Vagina (tissue), 2 donors: ENCODE measurements at regions not wholly inside any gene's neighbourhood (a gene's known extent, or its start where the extent isn't known, plus 50 kb on each side); places are given as distances from the start of the nearest gene placed in this dataset.

Experiments
- DNase-seq, 2 donors: peaks; one replicate each; pipeline ENCODE4 v3.0.0-alpha.2; 2017; ENCODE audit errors: extremely low spot score in 2 of 2
- H3K27ac ChIP-seq: fragments of 200-600 bp; sonication (generic); one replicate; pipeline ENCODE4 v1.5.1; 2019
- H3K27me3 ChIP-seq: fragments of 200-600 bp; sonication (generic); one replicate; pipeline ENCODE4 v1.5.1; 2019
- H3K36me3 ChIP-seq, 2 donors: fragments of 200-600 bp; sonication (generic); one replicate each; pipeline ENCODE4 v1.5.1; 2017 to 2019
- H3K4me1 ChIP-seq: fragments of 200-600 bp; sonication (generic); one replicate; pipeline ENCODE4 v1.5.1; 2019
- H3K4me3 ChIP-seq, 2 donors: fragments of 200-600 bp; sonication (generic); 1 replicate in 1 of 2; 2 replicates in 1 of 2; pipeline ENCODE4 v1.5.1; 2016 to 2019
- H3K9me3 ChIP-seq: fragments of 200-600 bp; sonication (generic); one replicate; pipeline ENCODE4 v1.5.1; 2019
- POLR2A ChIP-seq, 2 donors: fragments of 450-650 bp; IDR thresholded peaks; one replicate each; pipeline ENCODE4 v1.6.1; 2017; ENCODE audit warnings: antibody characterized with exemption in 2 of 2, mild to moderate bottlenecking in 2 of 2, moderate library complexity in 2 of 2
- POLR2AphosphoS5 ChIP-seq, 2 donors: sonication (generic); formaldehyde crosslinking; IDR thresholded peaks; one replicate each; pipeline ENCODE4 v1.9.0; 2017; ENCODE audit warnings: antibody characterized with exemption in 2 of 2, mild to moderate bottlenecking in 2 of 2, low read depth in 1 of 2; ENCODE audit not compliant: insufficient read depth in 1 of 2
- intact Hi-C: fragments of 100-400 bp; cut with DNase I; formaldehyde crosslinking; loops from one replicate; pipeline ENCODE4 v1.15.1; 2023
- TF ChIP-seq, protein P1 (sequence below), 3 experiments: fragments of 450-650 bp in 2 of 3; fragments of 200-600 bp in 1 of 3; sonication (generic) in 1 of 3; IDR thresholded peaks; one replicate each; pipeline ENCODE4 v1.5.1; 2017 to 2019; ENCODE audit warnings: antibody characterized with exemption in 3 of 3, mild to moderate bottlenecking in 2 of 3, moderate library complexity in 2 of 3

DNA sequence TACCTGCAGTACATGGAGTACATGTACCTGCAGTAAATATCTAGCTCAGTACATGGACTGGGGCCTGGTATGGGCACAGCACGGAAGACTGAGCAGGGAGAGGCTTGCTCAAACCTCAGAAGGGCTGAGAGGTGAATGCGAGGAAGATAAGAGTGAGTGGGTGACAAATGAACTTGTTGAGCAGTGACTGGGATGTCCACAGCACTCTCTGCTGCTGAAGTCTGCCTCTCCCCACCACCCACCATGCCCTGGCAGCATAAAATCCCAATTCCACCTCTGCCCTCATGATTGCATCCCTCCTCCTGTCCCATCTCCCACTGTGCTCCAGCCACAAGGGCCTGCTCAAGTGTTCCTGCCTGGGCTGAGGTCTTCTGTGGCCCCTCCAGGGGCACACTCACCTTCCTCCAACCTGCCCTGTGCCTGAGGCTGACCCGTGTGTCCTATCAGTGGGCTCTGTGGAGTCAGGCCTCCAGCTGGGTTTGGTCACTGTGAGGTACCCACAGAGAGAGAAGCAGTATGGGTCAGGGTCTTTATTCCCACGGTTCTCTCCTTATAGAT lies 114.2 kb downstream of the FOXD2 start:
- Histone ChIP-seq H3K4me1 (no peaks in the 10 kb centered on the region), H3K27ac (no peak overlapping the region), H3K27me3 (no peaks in the 10 kb centered on the region), H3K4me3 (no peak overlapping the region), H3K36me3 (no peaks in the 10 kb centered on the region), H3K9me3 (no peaks in the 10 kb centered on the region)
- intact Hi-C loops: no loop called here
- TF ChIP-seq, protein P1, sequence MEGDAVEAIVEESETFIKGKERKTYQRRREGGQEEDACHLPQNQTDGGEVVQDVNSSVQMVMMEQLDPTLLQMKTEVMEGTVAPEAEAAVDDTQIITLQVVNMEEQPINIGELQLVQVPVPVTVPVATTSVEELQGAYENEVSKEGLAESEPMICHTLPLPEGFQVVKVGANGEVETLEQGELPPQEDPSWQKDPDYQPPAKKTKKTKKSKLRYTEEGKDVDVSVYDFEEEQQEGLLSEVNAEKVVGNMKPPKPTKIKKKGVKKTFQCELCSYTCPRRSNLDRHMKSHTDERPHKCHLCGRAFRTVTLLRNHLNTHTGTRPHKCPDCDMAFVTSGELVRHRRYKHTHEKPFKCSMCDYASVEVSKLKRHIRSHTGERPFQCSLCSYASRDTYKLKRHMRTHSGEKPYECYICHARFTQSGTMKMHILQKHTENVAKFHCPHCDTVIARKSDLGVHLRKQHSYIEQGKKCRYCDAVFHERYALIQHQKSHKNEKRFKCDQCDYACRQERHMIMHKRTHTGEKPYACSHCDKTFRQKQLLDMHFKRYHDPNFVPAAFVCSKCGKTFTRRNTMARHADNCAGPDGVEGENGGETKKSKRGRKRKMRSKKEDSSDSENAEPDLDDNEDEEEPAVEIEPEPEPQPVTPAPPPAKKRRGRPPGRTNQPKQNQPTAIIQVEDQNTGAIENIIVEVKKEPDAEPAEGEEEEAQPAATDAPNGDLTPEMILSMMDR (IDR thresholded peaks at IDR 0.05): no peak
- no peak for TF ChIP-seq POLR2A (IDR thresholded peaks at IDR 0.05)
- no peak for TF ChIP-seq POLR2AphosphoS5 (IDR thresholded peaks at IDR 0.05; ENCODE audit: insufficient read depth in 1 of 2, low read depth in 1 of 2)
- no peak for DNase-seq

DNA sequence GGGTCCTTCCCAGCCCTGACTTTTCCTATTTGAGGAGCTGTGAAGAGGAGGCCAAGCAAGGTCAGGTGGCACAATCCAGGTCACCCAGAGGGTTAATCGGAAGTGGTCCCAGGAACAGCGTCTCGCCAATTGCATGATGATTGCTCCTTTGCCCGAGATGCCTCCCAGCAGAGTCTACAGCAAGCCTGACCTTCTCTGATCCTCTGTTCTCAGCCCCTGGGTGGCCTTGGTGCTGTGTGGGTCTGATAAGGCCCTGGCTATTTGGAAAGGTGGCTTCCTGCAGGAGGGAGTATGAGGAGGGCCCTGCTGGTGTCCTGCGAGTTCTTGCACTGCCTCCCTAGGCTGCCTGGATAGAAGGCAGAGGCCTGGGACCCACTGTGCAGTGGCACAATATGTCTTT lies 116.2 kb downstream of the FOXD2 start:
- Histone ChIP-seq H3K9me3 (no peaks in the 10 kb centered on the region), H3K4me1 (peaks cover 4% of the 10 kb centered on the region), H3K36me3 (no peaks in the 10 kb centered on the region), H3K27me3 (no peaks in the 10 kb centered on the region), H3K27ac (no peak overlapping the region), H3K4me3 (no peak overlapping the region)
- TF ChIP-seq POLR2AphosphoS5 (IDR thresholded peaks at IDR 0.05; ENCODE audit: insufficient read depth in 1 of 2, low read depth in 1 of 2) (no peak), POLR2A (IDR thresholded peaks at IDR 0.05) (no peak)
- TF ChIP-seq, protein P1 (IDR thresholded peaks at IDR 0.05): no peak
- intact Hi-C loops: no loop called here
- DNase-seq: no peak

DNA sequence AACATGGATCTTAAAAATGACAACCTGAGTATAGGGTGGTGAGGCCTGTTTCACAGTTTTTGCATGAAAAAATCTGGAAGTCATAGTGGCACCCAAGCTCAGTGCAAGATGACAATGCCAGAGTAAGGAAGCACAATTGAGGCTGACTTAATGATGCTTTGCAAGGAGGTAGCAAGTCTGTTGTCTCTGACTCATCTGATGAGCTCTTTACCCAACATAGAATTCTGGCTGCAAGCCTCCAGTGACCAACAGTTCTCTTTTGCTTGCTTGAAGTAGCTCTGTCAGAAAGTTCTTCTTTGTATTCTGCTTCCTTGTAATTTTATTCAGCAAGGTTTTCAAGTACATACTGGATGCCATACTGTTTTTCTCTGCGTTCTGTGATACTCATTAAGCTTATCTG lies 117.1 kb downstream of the FOXD2 start:
- H3K27me3 ChIP-seq: no peaks in the 10 kb centered on the region
- TF ChIP-seq POLR2A (IDR thresholded peaks at IDR 0.05) (no peak), POLR2AphosphoS5 (IDR thresholded peaks at IDR 0.05; ENCODE audit: insufficient read depth in 1 of 2, low read depth in 1 of 2) (no peak)
- TF ChIP-seq, protein P1 (IDR thresholded peaks at IDR 0.05): no peak
- H3K4me1 ChIP-seq: peaks cover 5% of the 10 kb centered on the region
- H3K36me3 ChIP-seq: no peaks in the 10 kb centered on the region
- intact Hi-C loops: no loop called here
- no peaks in the 10 kb centered on the region for H3K9me3 ChIP-seq
- DNase-seq: no peak
- no peak overlapping the region for H3K27ac ChIP-seq
- no peak overlapping the region for H3K4me3 ChIP-seq

DNA sequence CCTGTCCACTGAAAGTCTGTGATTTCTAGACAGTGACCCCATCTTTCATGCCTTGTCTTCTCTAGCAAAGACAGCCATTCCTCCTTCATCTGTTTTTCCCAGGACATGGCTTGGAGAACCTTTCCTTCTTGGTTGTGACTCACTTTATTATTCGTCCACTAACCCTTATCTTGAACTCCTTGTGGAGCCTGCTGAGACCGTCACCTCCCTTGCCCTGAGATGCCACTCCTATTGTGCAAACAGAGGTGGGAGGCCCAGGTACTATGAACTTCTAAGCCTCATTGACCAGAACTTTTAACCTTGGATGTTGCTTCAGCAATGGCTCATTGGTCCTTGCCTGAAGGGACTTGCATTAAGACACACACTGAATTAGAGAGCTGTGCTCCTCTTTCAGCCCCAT lies 117.5 kb downstream of the FOXD2 start:
- TF ChIP-seq POLR2AphosphoS5 (IDR thresholded peaks at IDR 0.05; ENCODE audit: insufficient read depth in 1 of 2, low read depth in 1 of 2): no peak
- TF ChIP-seq, protein P1 (IDR thresholded peaks at IDR 0.05): no peak
- TF ChIP-seq POLR2A (IDR thresholded peaks at IDR 0.05): no peak
- Histone ChIP-seq H3K27ac (no peak overlapping the region), H3K4me1 (peaks cover 5% of the 10 kb centered on the region), H3K36me3 (no peaks in the 10 kb centered on the region), H3K9me3 (no peaks in the 10 kb centered on the region), H3K27me3 (no peaks in the 10 kb centered on the region), H3K4me3 (no peak overlapping the region)
- intact Hi-C loops: no loop called here
- DNase-seq: no peak

DNA sequence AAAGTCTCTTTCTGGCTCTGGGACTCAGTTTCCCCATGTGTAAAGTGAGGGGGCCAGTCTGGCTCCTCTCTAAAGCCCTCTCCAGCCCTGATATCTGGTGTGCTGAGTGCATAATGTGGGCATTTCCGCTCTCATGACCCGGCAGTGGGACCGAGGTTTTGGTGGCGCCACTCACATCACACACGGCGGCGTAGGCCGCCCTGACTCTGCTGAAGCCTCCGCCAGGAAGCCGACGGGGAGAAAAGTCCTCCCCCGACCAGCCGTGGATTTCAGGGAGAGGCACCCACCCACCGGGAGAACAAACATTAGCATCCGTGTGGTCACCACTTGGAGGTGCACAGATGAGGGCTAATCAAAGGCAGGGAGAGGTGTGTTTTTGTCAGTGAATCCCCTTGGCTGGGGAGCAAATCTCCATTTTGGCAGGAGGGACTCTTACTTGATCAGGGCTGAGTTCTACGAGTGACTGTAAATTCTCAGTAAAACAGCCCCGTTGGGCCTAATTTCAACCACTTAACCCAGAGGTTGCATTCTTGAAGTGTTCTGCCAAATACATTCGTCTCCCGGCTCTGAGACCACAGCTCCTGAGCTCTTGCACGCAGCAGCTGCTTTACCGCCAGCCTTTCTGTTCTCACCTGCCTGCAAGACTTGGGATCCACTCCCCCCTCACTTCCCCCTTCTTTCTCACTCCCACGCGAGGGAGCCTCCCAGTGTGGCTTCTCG lies 118.2 kb downstream of the FOXD2 start:
- no peak overlapping the region for H3K4me3 ChIP-seq
- H3K27me3 ChIP-seq: no peaks in the 10 kb centered on the region
- H3K27ac ChIP-seq: no peak overlapping the region
- peaks cover 5% of the 10 kb centered on the region for H3K4me1 ChIP-seq
- DNase-seq: no peak
- no peaks in the 10 kb centered on the region for H3K36me3 ChIP-seq
- intact Hi-C loops: no loop called here
- TF ChIP-seq, protein P1 (IDR thresholded peaks at IDR 0.05): no peak
- TF ChIP-seq POLR2A (IDR thresholded peaks at IDR 0.05): no peak
- no peak for TF ChIP-seq POLR2AphosphoS5 (IDR thresholded peaks at IDR 0.05; ENCODE audit: insufficient read depth in 1 of 2, low read depth in 1 of 2)
- no peaks in the 10 kb centered on the region for H3K9me3 ChIP-seq
